ENCODE measurements at regions not wholly inside any gene's neighbourhood (a gene's known extent, or its start where the extent isn't known, plus 50 kb on each side); places are given as distances from the start of the nearest gene placed in this dataset.

DNA sequence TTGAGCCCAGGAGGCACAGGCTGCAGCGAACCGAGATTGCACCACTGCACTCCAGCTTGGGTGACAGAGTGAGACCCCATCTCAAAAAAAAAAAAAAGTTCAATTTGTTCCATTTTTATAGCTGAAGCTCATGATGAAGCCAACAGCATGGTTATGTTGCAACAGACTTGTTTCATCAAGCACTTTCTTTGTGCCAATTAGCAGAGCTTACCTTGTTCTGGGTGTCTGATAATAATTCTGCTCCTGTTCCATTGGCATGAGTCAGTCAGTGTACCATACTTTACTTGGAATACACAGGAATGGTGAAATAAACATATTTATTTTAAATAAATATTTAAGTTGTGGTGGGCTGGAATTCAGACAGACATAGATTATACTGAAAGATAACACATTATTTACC is 100.8 kb upstream of the DAAM1 start:
- TF ChIP-seq CTCF (IDR thresholded peaks at IDR 0.05): no peak
- TF ChIP-seq EZH2 (IDR thresholded peaks at IDR 0.05; ENCODE audit: borderline replicate concordance, insufficient read depth, low read depth, low read length, poor library complexity, severe bottlenecking): no peak

Measured in B cell (primary cell).